ENCODE measurements at regions not wholly inside any gene's neighbourhood (a gene's known extent, or its start where the extent isn't known, plus 50 kb on each side); places are given as distances from the start of the nearest gene placed in this dataset.
"Not testable (repeated sequence)": the region's sequence is repeated elsewhere in the genome, so short reads cannot be mapped to it uniquely, and the experiment has no call there.

DNA sequence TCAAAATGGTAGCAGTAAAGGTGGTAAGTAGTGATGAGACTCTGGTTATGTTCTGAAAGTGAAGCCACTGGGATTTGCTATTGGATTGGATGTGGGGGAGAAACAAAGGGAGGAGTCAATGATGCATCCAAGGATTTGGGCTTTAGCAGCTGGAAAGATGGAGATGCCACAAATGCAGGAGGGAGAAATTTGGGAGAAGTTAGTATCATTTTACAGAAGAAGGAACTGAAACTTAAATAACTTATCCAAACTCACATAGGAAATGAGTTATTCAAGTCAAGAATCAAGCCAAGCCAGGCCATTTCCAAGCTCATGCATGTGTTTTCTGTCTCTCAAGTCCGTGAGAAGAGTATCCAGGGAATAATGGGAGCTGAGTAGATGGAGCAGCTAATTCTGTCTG is 155.1 kb upstream of the TNFAIP3 start:
- no peak for DNase-seq (ENCODE audit: low read depth)

DNA sequence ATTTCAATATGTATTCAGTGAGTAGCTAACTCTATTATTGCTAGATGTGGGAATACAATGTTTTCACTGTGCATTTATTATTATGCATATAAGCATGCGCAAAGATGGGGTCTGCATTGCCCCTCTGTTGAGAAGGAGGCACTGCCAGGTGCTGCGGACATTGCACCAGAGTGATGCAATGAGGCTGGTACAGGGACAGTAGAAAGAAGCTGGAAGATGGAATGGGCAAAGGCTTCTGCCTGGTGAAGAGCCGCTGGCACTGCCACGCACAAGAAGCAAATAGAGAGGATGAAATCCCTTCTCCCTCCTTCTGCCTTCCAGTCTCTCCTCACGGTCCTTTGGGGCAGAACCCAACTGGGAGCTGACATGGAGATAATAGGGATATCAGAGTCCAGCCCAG is 154.5 kb upstream of the TNFAIP3 start:
- DNase-seq (ENCODE audit: low read depth): no peak

DNA sequence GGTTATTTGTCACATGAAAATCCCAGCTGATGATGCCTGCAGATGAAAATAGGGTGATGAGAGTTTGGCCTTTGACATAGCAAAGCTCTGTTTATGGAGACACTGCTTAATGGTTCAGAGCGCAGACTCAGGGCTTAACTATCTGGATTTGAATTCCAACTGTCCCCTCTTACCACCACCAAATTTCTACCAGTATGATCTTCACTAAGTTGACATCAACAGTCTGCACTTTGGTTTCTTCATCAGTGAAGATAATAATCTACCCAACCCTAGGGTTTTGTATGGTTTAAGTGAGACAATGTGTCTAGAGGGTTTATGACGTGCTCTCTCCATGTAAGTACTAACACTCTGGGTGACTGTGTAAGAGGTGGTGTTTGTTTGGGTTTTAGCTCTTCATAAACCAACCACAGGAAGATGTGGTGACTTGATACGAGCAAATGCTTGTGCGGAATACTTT is 151.4 kb upstream of the TNFAIP3 start:
- DNase-seq (ENCODE audit: low read depth): no peak

DNA sequence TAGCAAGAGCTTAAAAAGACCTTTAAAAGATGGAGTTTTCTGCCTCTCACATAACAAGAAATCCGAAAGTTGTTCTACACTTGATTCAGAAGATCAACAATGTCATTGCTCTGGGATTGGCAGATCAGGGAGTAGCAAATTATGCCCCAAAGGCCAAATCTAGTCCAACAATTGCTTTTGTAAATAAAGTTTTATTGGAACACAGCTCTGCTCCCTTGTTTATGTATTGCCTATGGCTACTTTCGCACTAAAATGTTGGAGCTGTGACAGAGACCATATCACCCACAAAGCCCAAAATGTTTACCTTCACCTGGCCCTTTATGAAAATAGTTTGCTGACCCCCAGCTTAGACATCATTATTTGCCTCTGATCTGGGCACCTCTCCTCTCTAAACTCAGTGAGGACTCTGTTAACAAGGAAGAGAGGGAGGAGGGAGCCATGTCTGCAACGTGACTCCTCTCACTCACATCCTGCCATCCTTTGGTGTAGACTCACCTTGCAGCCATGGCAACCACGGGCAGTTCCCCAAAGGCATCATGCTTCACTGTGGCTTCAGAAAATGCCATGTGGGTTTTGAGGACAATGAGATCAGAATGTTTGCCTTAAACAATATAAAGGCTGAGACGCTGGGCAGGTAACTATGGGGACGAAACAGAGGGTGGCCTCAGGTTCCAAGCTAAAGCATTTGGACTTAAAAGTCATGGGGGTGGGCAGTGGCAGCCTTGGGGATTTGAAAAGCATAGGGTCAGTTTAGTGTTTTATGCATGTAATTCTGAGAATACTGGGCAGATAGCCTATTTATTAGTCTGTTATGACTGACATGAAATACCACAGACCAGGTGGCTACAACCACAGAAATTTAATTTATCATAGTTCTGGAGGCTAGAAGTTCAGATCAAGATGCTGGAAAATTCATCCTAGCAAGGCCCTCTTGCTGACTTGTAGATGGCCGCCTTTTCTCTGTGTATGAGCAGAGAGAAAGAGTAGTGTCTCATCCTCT is 149.7 kb upstream of the TNFAIP3 start:
- DNase-seq (ENCODE audit: low read depth): no peak

DNA sequence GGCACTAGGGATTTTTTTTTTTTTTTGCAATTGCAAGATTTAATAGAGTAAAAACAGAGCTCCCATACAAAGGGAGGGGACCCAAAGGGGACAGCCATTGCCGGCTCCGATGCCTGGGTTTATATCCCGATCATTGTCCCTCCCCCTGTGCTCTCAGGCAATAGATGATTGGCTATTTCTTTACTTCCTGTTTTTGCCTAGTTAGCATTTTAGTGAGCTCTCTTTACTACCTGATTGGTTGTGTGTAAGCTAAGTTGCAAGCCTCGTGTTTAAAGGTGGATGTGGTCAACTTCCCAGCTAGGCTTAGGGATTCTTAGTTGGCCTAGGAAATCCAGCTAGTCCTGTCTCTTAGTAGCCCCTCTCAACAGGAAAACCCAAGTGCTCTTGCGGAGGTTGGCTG is 148.2 kb upstream of the TNFAIP3 start:
- DNase-seq (ENCODE audit: low read depth): not testable (repeated sequence)

DNA sequence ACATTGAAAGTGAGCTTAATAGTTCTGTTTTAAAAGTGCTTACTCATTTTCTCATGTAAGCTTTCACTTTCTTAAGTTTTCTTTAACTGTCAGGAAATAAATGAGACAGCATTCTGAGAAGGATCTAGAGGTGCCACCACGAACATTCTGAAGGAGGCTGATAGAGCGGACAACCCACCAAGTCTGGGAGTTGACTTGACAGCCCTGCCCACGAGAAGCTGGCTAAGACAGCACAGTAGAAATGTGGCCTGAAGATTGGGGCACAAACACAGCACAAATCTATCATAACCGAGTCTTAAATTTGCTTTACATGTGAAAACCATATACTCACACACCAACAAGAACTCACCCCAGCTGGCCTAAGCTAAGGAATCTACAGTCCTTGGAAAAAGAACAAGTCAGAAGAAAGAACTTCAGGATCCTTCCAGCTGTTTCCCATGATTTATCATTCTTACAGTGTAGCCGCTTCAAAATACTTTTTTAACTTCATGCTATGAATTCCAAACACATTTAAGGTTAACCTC is 144.2 kb upstream of the TNFAIP3 start:
- no peak for DNase-seq (ENCODE audit: low read depth)

DNA sequence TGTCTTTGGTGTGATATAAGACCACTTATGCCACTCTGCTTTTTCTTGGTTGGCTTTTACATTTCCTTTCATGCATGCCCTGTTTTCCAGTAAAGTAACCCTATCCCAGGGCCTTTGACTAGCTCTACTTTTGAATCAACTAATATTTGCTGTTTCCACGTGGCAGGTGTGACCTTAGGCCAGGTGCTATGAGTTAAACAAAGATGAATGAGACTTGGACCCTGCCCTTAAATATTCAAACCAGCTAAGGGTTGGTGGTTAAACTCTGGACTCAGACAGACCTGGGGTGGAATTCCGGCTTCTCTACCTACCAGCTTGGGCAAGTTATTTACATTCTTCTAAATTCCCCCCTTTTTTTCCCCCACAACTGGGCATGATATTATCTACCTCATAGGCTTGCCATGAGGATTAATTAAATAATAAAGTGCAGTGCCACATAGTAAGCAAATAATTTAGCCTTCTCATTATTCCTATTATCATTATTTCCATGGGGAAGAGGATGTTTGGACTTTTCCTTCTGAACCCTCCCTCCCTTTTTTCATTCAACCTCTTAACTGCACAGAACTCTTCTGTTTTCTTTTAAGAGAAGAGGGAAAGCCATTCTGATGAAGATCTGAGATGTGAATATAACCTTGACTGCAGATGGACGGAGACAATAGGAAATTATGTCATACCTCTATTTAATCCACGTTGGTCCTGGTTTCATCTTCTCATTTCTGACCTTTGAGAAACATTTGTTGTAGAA is 143.6 kb upstream of the TNFAIP3 start:
- DNase-seq (ENCODE audit: low read depth): no peak

DNA sequence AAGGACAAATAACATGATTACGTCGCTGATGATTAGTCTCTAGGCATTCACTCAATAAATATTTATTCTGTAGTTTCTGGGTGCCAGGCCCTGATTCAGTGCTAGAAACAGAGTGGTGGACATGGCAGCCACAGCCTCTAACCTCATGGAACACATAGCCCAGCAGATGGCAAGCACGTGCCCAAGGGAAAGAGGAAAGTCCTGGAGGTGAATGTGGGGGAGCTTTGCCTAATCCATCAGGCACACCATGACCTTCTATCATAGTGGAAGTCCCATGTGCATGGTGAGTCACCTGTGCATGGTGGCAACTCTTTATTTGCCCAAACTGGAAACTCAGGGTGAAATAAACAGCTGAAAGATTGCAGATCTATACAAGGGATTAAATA is 143.0 kb upstream of the TNFAIP3 start:
- DNase-seq (ENCODE audit: low read depth): no peak

DNA sequence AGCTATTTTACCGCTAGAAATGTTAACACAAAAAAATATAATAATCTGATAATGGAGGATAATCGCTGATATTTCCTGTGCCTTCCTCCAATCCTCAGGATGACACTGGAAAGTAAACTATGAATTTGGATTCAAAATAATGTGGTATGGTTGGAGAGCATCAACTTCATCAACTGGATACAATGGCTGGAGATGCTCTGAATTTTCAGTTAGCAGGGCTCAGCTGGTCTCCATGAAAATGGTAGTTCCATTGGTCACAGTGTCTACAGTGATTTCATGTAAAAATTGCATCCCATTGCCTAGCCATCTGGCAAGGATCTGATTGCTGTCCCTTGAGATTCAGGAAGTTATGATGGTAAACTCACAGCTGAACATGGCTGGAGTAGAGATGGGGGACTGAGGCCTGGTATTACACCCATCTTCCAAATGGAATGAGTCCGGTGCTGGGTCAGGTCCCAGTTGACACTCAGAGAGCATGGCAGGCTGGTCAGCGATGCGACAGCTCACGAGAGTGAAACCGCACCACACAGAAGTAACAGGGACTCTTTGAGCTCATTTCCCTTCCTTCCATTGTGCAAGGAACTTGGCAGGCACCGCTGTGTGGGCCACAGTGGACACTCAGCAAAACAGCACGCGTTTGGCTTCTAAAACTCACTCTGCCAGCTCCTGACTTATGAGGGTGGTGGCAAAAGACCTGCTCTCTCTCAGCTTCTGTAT is 142.4 kb upstream of the TNFAIP3 start:
- no peak for DNase-seq (ENCODE audit: low read depth)

DNA sequence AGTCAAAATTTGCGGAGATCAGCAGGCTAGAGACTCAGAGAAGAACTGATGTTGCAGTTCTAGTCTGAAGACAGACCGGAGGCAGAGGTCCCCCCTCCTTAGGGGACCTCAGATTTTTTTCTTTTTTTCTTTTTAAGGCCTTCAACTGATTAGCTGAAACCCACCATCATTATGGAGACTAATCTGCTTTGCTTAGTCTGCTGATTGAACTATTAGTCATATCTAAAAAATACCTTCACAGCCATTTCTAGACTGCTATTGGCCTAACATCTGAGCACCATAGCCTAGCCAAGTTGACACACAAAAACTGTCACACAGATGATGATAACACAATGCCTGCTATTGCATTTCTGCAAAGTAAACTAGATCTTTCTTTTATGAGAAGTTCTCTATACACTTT is 141.1 kb upstream of the TNFAIP3 start:
- no peak for DNase-seq (ENCODE audit: low read depth)

DNA sequence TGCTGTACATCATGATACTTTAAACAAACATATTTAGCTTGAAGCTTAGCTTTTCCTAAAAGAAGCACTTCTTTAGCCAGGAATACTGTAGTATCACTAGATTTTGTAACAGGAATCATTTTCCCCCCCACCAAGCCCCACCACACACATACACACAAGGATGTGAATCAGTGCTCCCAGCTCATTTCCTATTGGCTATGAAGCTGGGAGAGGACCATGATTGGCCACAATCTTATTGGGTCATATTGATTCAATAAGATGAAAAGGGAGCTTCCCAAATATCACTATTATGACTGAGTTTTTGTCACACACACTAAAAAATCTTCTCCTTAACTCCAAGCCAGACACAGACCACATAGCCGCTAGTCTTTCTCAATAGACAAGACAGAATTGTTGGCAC is 140.5 kb upstream of the TNFAIP3 start:
- DNase-seq (ENCODE audit: low read depth): no peak

DNA sequence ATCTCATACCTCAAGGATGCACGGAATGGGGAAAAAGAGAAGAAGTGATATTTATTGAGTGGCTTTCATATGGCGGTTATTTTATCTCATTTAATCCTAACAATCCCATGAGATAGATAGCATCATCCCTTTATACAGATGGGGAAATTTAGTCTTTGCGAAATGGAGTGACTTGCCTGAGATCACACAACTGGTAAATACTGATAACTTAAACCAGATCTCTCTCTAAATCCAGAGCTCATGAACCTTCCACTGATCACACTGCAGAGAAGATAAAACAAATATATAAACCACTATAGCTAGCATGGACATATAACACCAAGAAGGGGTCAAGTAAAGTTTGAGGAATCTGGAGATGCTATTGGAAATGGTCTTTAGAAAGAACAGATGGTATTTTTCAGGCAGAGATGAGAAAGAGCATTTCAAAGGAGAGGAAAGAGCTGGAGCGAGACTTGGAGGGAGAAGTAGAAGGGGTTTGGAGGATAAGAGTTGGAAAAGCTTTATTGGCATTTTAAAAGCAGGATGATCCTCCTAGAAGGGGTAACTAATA is 139.8 kb upstream of the TNFAIP3 start:
- DNase-seq (ENCODE audit: low read depth): no peak

DNA sequence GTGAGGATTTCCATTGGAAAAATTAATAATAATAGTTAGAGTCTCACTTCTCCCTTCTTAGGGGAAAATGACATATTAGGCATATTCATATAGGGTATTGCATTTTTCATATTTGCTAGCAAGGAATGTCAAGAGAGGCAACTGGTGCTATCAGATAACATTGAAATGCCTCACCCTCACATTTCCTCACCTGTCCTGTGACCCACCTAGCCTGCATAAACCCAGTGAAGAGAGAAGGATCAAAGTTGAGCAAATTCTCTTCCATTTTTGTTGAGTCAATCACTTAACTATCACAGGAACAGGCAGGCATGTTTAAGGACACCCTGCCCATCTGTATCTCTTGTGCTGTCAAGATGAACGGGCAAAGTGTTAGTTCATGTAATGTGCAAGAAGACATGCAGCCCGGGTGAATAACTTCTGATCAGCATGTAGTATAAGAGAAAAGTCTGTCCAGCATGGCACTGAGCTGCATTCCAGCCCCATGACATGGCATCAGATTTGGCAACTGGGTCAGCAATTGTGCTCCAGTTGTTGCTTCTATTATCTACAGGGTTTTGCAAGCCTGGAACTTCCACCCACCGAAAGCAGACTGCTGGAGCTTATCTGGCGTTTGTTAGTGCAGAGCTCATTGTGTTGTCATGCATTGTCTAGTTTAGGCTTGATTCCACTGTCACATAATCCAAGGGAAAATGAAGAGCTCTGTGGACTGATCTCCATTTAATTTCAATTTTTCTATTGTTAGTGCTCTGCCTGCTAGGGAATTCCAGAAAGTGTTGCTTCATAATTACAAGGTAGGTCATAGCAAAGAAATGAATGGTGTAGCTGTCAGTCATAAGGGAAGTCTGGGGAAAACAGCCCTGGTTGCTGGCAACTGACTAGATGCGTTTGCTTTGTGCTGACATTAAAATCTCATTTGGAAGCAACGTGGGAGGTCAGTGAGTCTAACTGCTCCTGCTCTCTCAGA is 138.4 kb upstream of the TNFAIP3 start:
- peak; percentile 71 for DNase-seq (ENCODE audit: low read depth)

DNA sequence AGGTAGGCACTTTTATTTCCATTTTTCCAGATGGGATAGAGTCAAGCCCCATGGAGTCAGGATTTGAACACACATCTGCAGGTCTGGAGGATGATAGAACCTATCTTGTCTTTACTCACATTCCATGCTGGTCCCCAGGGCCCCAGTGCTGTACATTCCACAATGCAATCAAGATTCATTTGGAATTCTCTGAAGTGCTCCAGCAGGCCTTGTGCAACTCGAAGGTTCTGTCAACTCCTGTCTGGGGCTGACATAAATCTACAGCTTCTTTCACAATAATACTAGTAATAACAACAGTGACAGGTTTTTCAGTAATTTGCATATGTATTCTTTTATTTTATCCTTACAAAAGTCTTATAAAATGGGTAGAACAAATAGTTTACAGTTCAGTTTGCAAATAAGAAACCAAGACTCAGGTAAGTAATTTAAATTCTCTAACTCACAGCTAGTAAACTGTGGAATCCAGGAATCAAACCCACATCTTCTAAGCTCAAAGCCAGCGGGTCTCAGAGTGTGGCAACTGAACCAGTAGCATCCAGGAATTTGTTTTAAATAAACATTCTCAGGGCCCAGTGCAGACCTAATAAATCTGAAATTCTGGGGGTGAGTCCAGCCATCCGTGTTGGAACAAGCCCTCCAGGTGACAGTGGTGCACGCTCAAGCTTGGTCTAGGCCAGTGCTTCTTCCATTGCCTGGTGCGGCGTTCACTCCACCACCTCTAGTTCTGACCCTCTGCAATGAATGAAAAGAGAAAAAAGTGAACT is 137.0 kb upstream of the TNFAIP3 start:
- DNase-seq (ENCODE audit: low read depth): no peak

DNA sequence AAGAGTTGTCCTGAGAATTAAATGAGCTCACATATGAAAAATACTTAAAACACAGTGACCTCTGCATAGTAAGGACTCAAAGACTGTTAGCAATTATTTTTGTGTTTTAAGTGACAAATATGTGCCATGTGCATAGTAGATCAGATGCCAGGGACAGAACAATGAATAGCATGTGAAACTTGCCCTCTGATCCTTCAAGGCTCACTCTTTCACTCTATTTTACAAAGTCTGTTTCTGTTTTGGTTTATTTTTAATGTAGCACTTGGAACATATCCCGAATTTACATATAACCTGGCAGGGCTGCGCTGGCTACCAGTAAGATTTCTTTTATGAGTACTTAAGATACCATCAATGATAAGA is 135.5 kb upstream of the TNFAIP3 start:
- no peak for DNase-seq (ENCODE audit: low read depth)

DNA sequence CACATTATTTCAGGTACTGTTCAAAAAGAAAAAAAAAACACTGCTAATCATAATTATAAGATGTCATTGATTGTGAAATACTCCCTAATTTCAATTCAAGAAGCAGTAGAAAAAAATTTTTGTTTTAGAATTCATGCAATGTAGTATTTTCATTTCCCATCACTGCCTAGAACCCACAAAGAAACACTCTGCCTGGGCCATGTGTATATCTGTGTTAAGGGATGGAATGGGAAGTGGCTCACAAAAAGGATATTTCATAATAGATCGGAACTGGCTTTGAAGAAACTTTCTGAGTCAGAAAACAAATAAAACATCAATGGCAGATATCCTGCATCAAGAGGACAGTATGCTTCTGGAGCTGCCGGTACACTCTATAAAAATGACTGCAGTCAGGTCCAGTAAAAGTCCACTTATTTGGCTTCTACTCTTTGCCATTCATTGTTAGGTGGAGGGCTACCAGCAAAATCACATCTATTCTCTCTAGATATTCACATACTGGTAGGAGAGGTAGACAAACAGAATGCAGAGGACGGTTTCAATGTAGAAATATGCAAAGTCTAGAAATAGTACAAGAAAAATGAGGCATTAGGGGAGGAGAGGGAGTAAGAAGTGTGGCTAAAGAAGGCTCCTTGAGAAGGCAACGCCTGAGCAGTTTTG is 135.0 kb upstream of the TNFAIP3 start:
- peak; percentile 54 for DNase-seq (ENCODE audit: low read depth)

DNA sequence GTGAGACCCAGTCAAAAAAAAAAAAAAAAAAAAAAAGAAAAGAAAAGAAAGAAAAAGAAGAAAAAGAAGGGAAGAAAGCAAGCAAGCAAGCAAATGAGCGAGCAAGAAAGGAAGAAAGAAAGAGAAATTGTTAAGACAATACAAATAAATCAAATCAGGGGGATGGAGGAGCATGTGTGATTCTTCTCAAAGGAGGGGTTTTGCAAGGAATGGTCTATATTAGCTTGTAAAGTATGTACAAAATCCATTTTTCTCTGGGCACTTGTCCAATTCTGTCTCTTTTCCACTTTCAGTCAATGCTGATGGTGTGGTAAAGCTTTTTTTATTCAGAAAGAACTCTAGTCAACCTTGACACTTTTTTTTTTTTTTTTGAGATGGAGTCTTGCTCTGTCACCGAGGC is 133.7 kb upstream of the TNFAIP3 start:
- DNase-seq (ENCODE audit: low read depth): no peak

DNA sequence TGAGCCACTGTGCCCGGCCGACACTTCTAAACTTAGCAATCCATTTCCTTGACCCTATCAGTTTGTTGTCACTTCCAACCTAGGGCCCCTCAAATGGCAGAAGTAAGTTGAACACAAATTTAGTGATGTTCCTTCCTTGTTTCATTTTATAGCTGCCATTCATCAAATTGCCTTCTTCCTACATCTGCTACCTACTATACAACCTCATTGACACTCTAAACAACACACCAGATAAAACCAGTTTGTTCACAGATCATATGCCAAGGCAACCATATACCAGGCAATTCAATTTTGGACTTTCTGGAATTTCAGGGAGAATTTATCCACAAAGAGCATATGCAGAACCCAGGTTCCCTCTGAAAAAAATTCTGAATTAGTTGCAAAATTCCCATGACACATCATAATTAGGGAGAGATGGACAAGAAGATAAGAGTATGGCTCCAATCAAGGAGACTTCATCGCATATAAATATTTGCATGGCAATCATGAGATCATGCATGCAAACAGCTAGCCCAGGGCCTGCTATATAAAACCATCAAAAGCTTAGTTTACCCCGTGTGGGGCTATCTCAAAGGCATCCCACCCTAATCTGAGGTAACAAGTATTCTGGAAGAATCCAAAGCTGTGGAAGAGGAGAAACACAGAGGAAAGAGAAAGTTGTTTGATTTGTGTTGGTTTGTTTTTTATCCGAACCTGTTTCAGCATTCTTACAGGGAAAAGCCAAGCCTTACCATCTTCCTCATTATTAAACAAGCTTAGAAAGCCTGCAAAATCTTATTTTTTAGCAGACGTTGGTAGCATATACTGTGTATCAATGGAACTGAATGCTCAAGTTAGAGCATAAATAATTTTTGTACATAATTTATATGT is 132.8 kb upstream of the TNFAIP3 start:
- no peak for DNase-seq (ENCODE audit: low read depth)

DNA sequence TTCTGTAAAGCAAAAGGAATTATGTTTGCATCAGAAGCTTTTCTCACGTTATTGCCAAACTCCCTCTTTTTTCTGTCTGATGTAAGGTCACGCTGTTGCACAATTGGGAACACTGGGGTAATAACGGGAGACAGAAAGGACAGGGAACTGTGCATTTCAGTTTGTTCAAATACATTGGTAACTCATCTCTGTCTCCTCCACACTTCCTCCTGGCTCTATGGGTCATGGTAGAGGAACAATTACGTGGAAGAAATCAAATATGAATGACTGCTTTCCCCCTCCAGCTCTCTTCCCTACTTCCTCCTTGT is 132.2 kb upstream of the TNFAIP3 start:
- DNase-seq (ENCODE audit: low read depth): no peak

Data from stromal cell of bone marrow (primary cell).